A673 (cell line): ENCODE measurements at regions not wholly inside any gene's neighbourhood (a gene's known extent, or its start where the extent isn't known, plus 50 kb on each side); places are given as distances from the start of the nearest gene placed in this dataset.

ENCODE experiments used
- BruUV-seq: library from RNA; stranded (reverse); fragments of 400-500 nt; replicated peaks from 2 replicates; lab custom pipeline; 2021; lab: Mats Ljungman, UMichigan
- CTCF ChIA-PET: fragments of 300-600 bp; sonication (Branson Sonifier 250); formaldehyde crosslinking; loops from one replicate; lab custom pipeline; 2022; ENCODE audit warnings: antibody characterized with exemption; lab: Charles Lee
- POLR2A ChIA-PET: fragments of 300-600 bp; sonication (Branson Sonifier 250); formaldehyde crosslinking; loops from one replicate; lab custom pipeline; 2022; ENCODE audit warnings: antibody characterized with exemption; ENCODE audit not compliant: low non-redundant PET; lab: Charles Lee
- DNase-seq: peaks from one replicate; pipeline ENCODE4 v3.0.0-alpha.2; 2015; ENCODE audit warnings: low spot score
- H3K27ac ChIP-seq: fragments of 200-600 bp; sonication (generic); 2 replicates; pipeline ENCODE4 v1.5.1; 2016; ENCODE audit warnings: mixed run types, low read depth, mild to moderate bottlenecking, mixed read lengths, antibody characterized with exemption, low read length; ENCODE audit not compliant: poor library complexity, severe bottlenecking
- H3K27me3 ChIP-seq: fragments of 200-600 bp; sonication (generic); replicated peaks from 2 replicates; pipeline ENCODE4 v1.6.1; 2017; ENCODE audit warnings: mixed run types, low read depth, mild to moderate bottlenecking, mixed read lengths, antibody characterized with exemption, low read length; ENCODE audit not compliant: insufficient read depth, poor library complexity
- H3K36me3 ChIP-seq: fragments of 200-600 bp; sonication (generic); 2 replicates; pipeline ENCODE4 v1.6.1; 2016; ENCODE audit warnings: mixed run types, mild to moderate bottlenecking, mixed read lengths, antibody characterized with exemption, low read length; ENCODE audit not compliant: insufficient read depth, poor library complexity, severe bottlenecking
- H3K4me1 ChIP-seq: fragments of 200-600 bp; sonication (generic); 2 replicates; pipeline ENCODE4 v1.6.1; 2017; ENCODE audit warnings: mixed run types, mild to moderate bottlenecking, mixed read lengths, antibody characterized with exemption, low read length; ENCODE audit not compliant: insufficient read depth, poor library complexity, severe bottlenecking
- H3K4me3 ChIP-seq: fragments of 200-600 bp; sonication (generic); 2 replicates; pipeline ENCODE4 v1.5.1; 2016; ENCODE audit warnings: low read depth, mixed run types, mild to moderate bottlenecking, mixed read lengths, low read length; ENCODE audit not compliant: poor library complexity, severe bottlenecking
- H3K9me3 ChIP-seq: fragments of 200-600 bp; sonication (generic); 2 replicates; pipeline ENCODE4 v1.6.1; 2016; ENCODE audit warnings: mixed run types, low read depth, mild to moderate bottlenecking, mixed read lengths, antibody characterized with exemption, low read length; ENCODE audit not compliant: poor library complexity, severe bottlenecking
- EZH2 ChIP-seq: fragments of 200-600 bp; sonication (generic); IDR thresholded peaks from 2 replicates; pipeline ENCODE4 v1.6.1; 2017; ENCODE audit warnings: borderline replicate concordance, low read depth, mild to moderate bottlenecking, mixed read lengths, antibody characterized with exemption, low read length; ENCODE audit not compliant: poor library complexity, severe bottlenecking
- intact Hi-C: fragments of 100-400 bp; cut with micrococcal nuclease; formaldehyde crosslinking; loops from one replicate; pipeline ENCODE4 v1.10.0; 2022; ENCODE audit not compliant: unreplicated experiment
- TF ChIP-seq, protein P1 (sequence below): fragments of 300-800, 200-600 bp; sonication (generic); conservative IDR thresholded peaks from 2 replicates; pipeline ENCODE4 v1.5.1; 2017; ENCODE audit warnings: low read depth, mild to moderate bottlenecking, antibody characterized with exemption, low read length, moderate library complexity, mixed read lengths

DNA sequence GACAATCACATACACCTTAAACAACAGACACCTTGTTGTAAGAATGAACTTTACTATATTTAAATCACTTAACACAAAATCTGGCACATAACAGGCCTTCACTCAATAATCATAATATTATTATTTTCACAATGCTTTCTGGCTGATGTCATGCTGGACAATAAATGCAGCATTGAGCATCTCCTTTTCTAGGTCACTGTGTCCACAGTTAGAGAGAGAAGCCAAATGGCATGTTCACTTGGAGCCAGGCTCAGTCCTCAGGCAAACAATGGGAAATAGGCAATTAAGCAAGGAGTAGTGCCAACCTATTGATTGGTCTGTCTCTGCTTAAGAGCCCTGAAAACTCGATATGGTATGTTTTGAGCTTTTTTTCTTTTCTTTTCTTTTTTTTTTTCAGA, 50.6 kb upstream of the KLF4 start:
- TF ChIP-seq EZH2: no peak
- TF ChIP-seq, protein P1, sequence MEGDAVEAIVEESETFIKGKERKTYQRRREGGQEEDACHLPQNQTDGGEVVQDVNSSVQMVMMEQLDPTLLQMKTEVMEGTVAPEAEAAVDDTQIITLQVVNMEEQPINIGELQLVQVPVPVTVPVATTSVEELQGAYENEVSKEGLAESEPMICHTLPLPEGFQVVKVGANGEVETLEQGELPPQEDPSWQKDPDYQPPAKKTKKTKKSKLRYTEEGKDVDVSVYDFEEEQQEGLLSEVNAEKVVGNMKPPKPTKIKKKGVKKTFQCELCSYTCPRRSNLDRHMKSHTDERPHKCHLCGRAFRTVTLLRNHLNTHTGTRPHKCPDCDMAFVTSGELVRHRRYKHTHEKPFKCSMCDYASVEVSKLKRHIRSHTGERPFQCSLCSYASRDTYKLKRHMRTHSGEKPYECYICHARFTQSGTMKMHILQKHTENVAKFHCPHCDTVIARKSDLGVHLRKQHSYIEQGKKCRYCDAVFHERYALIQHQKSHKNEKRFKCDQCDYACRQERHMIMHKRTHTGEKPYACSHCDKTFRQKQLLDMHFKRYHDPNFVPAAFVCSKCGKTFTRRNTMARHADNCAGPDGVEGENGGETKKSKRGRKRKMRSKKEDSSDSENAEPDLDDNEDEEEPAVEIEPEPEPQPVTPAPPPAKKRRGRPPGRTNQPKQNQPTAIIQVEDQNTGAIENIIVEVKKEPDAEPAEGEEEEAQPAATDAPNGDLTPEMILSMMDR: no peak
- POLR2A ChIA-PET: no interaction called here
- Histone ChIP-seq H3K27ac (no peak overlapping the region), H3K27me3 (no peaks in the 10 kb centered on the region), H3K4me3 (no peak overlapping the region), H3K9me3 (no peaks in the 10 kb centered on the region), H3K36me3 (no peaks in the 10 kb centered on the region), H3K4me1 (no peaks in the 10 kb centered on the region)
- intact Hi-C loops: no loop called here
- no TSS peak for BruUV-seq
- DNase-seq: no peak
- CTCF ChIA-PET: no interaction called here

DNA sequence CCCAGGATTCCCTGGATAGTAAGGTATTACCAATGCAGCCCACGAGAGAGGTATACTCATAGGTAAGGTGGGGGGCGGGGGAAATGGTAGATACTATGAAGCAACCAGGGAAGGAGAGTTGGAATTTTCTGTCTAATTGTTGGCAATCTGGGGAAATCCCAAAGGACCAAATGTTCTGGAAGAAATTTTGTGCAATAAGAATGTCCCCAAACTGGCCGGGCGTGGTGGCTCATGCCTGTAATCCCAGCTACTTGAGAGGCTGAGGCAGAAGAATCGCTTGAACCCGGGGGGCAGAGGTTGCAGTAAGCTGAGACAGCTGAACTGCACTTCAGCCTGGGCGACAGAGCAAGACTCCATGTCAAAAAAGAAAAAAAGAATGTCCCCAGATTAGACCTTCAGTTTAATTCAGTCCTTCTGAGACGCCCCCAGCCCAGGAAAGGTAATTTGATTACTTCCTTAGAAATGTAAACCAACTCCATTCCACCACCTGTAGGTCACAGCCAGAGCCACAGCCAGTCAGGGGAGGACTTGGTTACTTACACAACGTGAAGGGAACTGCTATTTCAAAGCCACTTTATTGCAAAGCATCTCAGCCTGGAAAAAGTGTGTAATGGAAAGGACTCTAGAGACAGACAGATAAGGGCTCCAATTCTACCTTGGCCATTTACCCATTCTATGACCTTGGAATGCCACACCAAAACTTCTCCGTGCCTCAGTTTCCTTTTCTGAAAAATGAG, 50.0 kb upstream of the KLF4 start:
- Histone ChIP-seq H3K4me3 (no peak overlapping the region), H3K9me3 (no peaks in the 10 kb centered on the region), H3K36me3 (no peaks in the 10 kb centered on the region), H3K27me3 (no peaks in the 10 kb centered on the region), H3K4me1 (no peaks in the 10 kb centered on the region), H3K27ac (no peak overlapping the region)
- BruUV-seq: no TSS peak
- DNase-seq: no peak
- ChIA-PET CTCF (no interaction called here), POLR2A (no interaction called here)
- no peak for TF ChIP-seq EZH2
- TF ChIP-seq, protein P1: no peak
- intact Hi-C loops: no loop called here
